ENCODE measurements at regions not wholly inside any gene's neighbourhood (a gene's known extent, or its start where the extent isn't known, plus 50 kb on each side); places are given as distances from the start of the nearest gene placed in this dataset.
"Not testable (repeated sequence)": the region's sequence is repeated elsewhere in the genome, so short reads cannot be mapped to it uniquely, and the experiment has no call there.

DNA sequence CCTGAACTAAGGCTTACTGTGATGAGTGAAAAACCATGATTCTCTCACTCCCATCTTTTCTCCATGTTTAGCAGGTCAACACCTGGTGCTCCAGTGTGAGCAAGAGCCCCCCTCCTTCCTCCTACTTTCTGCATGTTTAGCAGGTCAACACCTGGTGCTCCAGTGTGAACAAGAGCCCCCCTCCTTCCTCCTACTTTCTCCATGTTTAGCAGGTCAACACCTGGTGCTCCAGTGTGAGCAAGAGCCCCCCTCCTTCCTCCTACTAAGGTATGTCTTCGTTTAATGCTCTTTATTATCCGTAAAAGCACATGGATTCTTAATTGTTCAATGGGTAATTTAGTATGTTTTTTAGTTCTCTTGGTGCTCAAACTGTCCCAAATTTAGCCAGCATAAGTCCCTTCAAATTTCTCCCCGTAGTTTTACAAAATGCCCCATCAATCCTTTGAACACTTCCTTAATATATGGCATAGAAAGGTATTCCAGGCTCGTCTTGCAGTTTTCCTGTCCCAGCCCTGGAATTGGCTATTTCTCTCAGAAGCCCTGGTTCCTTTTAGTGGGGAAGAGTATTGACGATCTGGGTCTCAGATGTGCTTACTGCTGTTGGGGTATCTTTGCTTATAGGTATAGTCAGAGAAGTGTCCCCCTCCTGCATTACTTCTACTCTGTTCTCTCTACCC, 760.8 kb upstream of the TPTE start:
- TF ChIP-seq, protein P1, sequence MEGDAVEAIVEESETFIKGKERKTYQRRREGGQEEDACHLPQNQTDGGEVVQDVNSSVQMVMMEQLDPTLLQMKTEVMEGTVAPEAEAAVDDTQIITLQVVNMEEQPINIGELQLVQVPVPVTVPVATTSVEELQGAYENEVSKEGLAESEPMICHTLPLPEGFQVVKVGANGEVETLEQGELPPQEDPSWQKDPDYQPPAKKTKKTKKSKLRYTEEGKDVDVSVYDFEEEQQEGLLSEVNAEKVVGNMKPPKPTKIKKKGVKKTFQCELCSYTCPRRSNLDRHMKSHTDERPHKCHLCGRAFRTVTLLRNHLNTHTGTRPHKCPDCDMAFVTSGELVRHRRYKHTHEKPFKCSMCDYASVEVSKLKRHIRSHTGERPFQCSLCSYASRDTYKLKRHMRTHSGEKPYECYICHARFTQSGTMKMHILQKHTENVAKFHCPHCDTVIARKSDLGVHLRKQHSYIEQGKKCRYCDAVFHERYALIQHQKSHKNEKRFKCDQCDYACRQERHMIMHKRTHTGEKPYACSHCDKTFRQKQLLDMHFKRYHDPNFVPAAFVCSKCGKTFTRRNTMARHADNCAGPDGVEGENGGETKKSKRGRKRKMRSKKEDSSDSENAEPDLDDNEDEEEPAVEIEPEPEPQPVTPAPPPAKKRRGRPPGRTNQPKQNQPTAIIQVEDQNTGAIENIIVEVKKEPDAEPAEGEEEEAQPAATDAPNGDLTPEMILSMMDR (IDR thresholded peaks at IDR 0.05): no peak
- peaks cover 2% of the 10 kb centered on the region for H3K9me3 Mint-ChIP-seq
- H3K27me3 ChIP-seq (ENCODE audit: control insufficient read depth in 1 of 2, insufficient read depth in 2 of 2, low read length in 2 of 2): no peaks in the 10 kb centered on the region
- no peaks in the 10 kb centered on the region for H3K36me3 ChIP-seq (ENCODE audit: insufficient read depth, low read length)
- no peak overlapping the region for H3K4me3 Mint-ChIP-seq
- H3K27me3 Mint-ChIP-seq: no peaks in the 10 kb centered on the region
- no peaks in the 10 kb centered on the region for H3K4me1 ChIP-seq (ENCODE audit: insufficient read depth, low read length)
- POLR2A ChIA-PET: no interaction called here
- no peaks in the 10 kb centered on the region for H3K4me1 Mint-ChIP-seq (ENCODE audit: low read depth)
- H3K27ac ChIP-seq (ENCODE audit: low read depth in 1 of 2, low read length in 2 of 2): no peak overlapping the region
- peaks cover 13 to 29% of the 10 kb centered on the region in 2 experiments for H3K9me3 ChIP-seq (ENCODE audit: control insufficient read depth in 1 of 2, insufficient read depth in 1 of 2, low read length in 2 of 2)
- H3K36me3 Mint-ChIP-seq (ENCODE audit: low read depth): no peaks in the 10 kb centered on the region
- CTCF ChIA-PET: no interaction called here
- intact Hi-C loops (cut with DNase I, micrococcal nuclease): no loop called here
- no peak overlapping the region for H3K4me3 ChIP-seq (ENCODE audit: low read length)
- DNase-seq: no peak
- ATAC-seq (ENCODE audit: poor library complexity): no peak
- H3K27ac Mint-ChIP-seq: no peak overlapping the region

DNA sequence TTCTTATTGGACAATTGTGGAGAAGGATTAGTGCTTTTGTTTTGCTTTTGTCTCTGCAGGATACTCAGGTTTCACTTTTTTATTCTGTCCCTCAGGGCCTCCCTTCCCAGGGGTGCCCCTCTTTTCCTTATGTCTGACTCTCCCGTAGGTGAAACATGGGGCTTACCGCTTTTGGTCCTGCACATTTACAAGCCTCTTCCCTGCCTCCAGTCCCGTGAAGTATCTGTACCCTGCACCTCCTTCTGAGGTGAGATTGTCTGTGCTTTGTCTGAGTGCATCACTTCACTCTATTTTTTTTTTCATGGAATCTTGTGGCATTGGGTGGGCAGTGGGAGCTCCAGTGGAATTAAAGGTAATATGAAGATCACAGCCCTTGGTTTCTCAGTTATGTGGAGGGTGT, 758.1 kb upstream of the TPTE start:
- Mint-ChIP-seq H3K4me3 (no peak overlapping the region), H3K9me3 (no peaks in the 10 kb centered on the region), H3K4me1 (ENCODE audit: low read depth) (no peaks in the 10 kb centered on the region), H3K27ac (no peak overlapping the region), H3K27me3 (no peaks in the 10 kb centered on the region), H3K36me3 (ENCODE audit: low read depth) (no peaks in the 10 kb centered on the region)
- intact Hi-C loops (cut with DNase I, micrococcal nuclease): no loop called here
- no peaks in the 10 kb centered on the region for H3K27me3 ChIP-seq (ENCODE audit: control insufficient read depth in 1 of 2, insufficient read depth in 2 of 2, low read length in 2 of 2)
- peaks cover 27 to 38% of the 10 kb centered on the region in 2 experiments for H3K9me3 ChIP-seq (ENCODE audit: control insufficient read depth in 1 of 2, insufficient read depth in 1 of 2, low read length in 2 of 2)
- no peaks in the 10 kb centered on the region for H3K4me1 ChIP-seq (ENCODE audit: insufficient read depth, low read length)
- ChIA-PET CTCF (no interaction called here), POLR2A (no interaction called here)
- H3K36me3 ChIP-seq (ENCODE audit: insufficient read depth, low read length): no peaks in the 10 kb centered on the region
- DNase-seq (no peak), ATAC-seq (ENCODE audit: poor library complexity) (no peak)
- H3K4me3 ChIP-seq (ENCODE audit: low read length): no peak overlapping the region
- TF ChIP-seq, protein P1 (IDR thresholded peaks at IDR 0.05): no peak
- H3K27ac ChIP-seq (ENCODE audit: low read depth in 1 of 2, low read length in 2 of 2): no peak overlapping the region

DNA sequence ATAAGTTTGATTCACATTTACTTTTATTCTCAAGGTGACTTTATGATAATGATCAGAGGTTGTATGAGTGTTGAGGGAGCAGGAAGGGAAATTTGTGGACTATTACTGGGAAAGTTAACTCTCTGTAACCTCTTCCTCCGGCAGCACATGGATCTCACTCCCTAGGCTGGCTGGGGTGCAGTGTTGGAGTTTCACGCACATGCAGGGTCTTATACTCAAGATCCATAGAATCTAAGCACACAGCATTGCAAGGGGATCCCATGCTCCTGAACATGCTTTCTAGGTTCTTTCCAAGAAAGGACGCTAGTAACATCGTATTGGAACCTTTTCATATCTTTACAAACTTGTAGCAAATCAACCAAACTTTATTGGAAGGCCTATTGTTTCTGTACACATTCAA, 757.6 kb upstream of the TPTE start:
- peaks cover 30 to 34% of the 10 kb centered on the region in 2 experiments for H3K9me3 ChIP-seq (ENCODE audit: control insufficient read depth in 1 of 2, insufficient read depth in 1 of 2, low read length in 2 of 2)
- no peaks in the 10 kb centered on the region for H3K36me3 ChIP-seq (ENCODE audit: insufficient read depth, low read length)
- no peak overlapping the region for H3K4me3 ChIP-seq (ENCODE audit: low read length)
- CTCF ChIA-PET: no interaction called here
- ATAC-seq (ENCODE audit: poor library complexity): no peak
- Mint-ChIP-seq H3K4me1 (ENCODE audit: low read depth) (no peaks in the 10 kb centered on the region), H3K27me3 (no peaks in the 10 kb centered on the region), H3K36me3 (ENCODE audit: low read depth) (no peaks in the 10 kb centered on the region), H3K9me3 (no peaks in the 10 kb centered on the region), H3K4me3 (no peak overlapping the region), H3K27ac (no peak overlapping the region)
- DNase-seq: no peak
- no peak overlapping the region for H3K27ac ChIP-seq (ENCODE audit: low read depth in 1 of 2, low read length in 2 of 2)
- H3K4me1 ChIP-seq (ENCODE audit: insufficient read depth, low read length): no peaks in the 10 kb centered on the region
- TF ChIP-seq, protein P1 (IDR thresholded peaks at IDR 0.05): no peak
- intact Hi-C loops (cut with DNase I, micrococcal nuclease): no loop called here
- H3K27me3 ChIP-seq (ENCODE audit: control insufficient read depth in 1 of 2, insufficient read depth in 2 of 2, low read length in 2 of 2): no peaks in the 10 kb centered on the region
- POLR2A ChIA-PET: no interaction called here

DNA sequence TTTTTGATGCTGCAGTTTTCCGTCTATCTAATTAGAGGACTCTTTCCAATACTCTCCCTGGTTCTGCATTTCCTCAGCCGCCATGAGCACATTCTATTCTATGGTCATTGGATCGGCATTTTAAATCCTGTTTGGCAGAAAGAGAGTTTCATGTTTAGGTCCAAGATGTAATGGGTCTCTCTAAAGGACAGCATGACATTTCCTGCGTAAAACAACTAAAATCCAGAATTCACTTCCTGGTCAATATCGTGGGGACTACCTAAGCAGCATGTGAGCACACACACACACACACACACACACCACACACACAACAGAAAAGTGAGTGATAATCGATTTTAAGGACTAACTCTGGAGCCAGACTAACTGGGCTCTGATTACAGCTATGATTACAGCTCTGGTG, 757.1 kb upstream of the TPTE start:
- H3K27me3 ChIP-seq (ENCODE audit: control insufficient read depth in 1 of 2, insufficient read depth in 2 of 2, low read length in 2 of 2); H3K27me3 Mint-ChIP-seq; H3K4me3 ChIP-seq (ENCODE audit: low read length); H3K27ac Mint-ChIP-seq; DNase-seq; H3K9me3 Mint-ChIP-seq; H3K36me3 Mint-ChIP-seq (ENCODE audit: low read depth); ATAC-seq (ENCODE audit: poor library complexity); CTCF ChIA-PET; POLR2A ChIA-PET; H3K4me1 ChIP-seq (ENCODE audit: insufficient read depth, low read length); H3K4me1 Mint-ChIP-seq (ENCODE audit: low read depth); H3K4me3 Mint-ChIP-seq; intact Hi-C loops (cut with DNase I, micrococcal nuclease); H3K27ac ChIP-seq (ENCODE audit: low read depth in 1 of 2, low read length in 2 of 2); H3K36me3 ChIP-seq (ENCODE audit: insufficient read depth, low read length): not testable (repeated sequence)
- H3K9me3 ChIP-seq (ENCODE audit: control insufficient read depth in 1 of 2, insufficient read depth in 1 of 2, low read length in 2 of 2): peaks cover 30% of the 10 kb centered on the region in 2 experiments

DNA sequence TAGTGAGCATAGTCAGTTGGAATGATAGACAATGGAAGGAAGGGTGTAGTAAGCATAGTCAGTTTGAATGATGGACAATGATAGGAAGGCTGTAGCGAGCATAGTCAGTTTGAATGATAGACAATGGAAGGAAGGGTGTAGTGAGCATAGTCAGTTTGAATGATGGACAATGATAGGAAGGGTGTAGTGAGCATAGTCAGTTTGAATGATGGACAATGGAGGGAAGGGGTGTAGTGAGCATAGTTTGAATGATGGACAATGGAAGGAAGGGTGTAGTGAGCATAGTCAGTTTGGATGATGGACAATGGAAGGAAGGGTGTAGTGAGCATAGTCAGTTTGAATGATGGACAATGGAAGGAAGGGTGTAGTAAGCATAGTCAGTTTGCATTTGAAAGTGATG, 755.8 kb upstream of the TPTE start:
- POLR2A ChIA-PET, H3K4me3 Mint-ChIP-seq: not testable (repeated sequence)

More for the DNA sequence above, 755.8 kb upstream of the TPTE start:
- H3K27me3 ChIP-seq (ENCODE audit: control insufficient read depth in 1 of 2, insufficient read depth in 2 of 2, low read length in 2 of 2); H3K36me3 Mint-ChIP-seq (ENCODE audit: low read depth); H3K9me3 Mint-ChIP-seq; H3K36me3 ChIP-seq (ENCODE audit: insufficient read depth, low read length); DNase-seq; H3K4me1 Mint-ChIP-seq (ENCODE audit: low read depth); H3K27me3 Mint-ChIP-seq; H3K27ac ChIP-seq (ENCODE audit: low read depth in 1 of 2, low read length in 2 of 2); H3K4me3 ChIP-seq (ENCODE audit: low read length); ATAC-seq (ENCODE audit: poor library complexity); H3K27ac Mint-ChIP-seq; H3K4me1 ChIP-seq (ENCODE audit: insufficient read depth, low read length); CTCF ChIA-PET; intact Hi-C loops (cut with DNase I, micrococcal nuclease): not testable (repeated sequence)
- H3K9me3 ChIP-seq (ENCODE audit: control insufficient read depth in 1 of 2, insufficient read depth in 1 of 2, low read length in 2 of 2): peaks cover 30 to 33% of the 10 kb centered on the region in 2 experiments
